ENCODE measurements at regions not wholly inside any gene's neighbourhood (a gene's known extent, or its start where the extent isn't known, plus 50 kb on each side); places are given as distances from the start of the nearest gene placed in this dataset.
A peak's percentile ranks its signal among the peaks of the same experiment; 100 is the strongest.

DNA sequence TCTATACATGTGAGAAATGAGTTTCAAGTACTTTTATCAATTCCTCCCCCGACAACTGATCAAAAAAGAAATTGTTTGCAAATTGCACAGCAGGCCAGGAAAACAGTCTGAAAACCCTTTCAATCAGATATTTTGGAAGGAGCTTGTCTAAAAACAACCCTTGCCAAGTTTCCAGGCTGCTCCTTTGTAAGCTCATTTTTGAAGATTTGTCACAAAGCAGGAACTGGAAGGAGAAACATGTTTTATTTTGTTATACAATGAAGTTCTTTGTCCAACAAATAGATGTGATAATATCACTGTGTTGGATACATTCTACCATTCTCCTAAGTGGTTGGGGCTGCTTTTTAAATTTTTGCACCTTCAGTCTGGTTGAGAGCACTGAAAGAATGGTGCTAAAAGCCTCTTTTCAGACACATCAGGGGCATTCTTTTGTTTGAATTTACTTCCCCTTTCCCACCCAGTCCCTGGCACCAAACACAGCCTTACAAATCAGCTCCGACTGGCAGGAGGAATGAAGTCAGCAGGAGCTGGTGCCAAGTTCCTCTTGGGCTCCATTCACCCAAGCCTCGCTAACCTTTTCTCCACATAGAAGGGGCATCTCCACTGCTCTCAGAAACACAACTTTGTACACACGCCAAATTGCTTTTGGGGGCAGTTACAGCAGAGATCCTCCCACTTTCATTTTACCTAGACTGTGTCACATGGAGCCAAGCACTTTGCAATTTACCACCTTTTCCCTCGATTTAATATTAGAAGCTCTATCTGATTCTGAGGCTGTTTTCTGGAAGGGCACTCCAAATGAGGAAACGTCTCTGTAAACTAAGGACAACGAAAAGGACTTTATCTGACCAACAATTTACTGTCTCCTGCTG lies 88.0 kb downstream of the C1D start:
- DNase-seq (ENCODE audit: low read depth), result no peak

DNA sequence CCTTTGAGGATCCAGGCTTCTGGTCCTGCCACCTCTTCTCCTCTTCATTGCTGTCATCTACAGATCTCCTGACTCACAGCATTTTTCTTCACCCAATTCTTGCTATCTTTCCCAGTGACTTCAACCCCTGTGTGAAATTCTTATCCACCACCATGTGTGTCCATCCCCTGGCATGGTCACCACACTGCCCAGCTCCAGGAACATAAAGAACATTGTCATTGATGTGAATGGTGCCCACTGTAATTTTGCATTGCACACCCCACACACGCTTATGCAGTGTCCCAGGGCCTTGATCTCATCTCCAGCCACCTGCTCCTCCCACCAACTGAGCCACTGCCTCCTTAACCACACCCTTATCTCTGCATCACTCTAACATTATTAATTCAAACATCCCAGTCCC lies 85.3 kb downstream of the C1D start:
- no peak for DNase-seq (ENCODE audit: low read depth)

DNA sequence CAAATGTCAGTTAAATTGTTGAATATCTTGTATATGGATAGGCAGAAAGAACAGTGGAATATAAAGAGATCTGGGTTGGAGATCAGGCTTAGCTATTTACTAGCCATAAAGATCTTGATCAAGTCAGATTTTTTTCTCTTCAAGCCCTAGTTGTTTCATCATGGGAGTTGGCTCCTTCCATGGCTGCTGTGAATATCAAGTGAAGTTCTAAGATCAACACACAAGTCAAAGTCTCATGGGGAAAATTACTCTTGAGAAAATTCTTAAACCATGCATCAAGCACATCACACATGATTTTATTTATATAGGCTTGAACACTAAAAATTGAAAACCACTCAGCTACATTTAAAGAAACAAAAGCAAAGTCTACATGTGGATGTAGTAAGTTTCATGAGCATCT lies 79.8 kb downstream of the C1D start:
- no peak for DNase-seq (ENCODE audit: low read depth)

DNA sequence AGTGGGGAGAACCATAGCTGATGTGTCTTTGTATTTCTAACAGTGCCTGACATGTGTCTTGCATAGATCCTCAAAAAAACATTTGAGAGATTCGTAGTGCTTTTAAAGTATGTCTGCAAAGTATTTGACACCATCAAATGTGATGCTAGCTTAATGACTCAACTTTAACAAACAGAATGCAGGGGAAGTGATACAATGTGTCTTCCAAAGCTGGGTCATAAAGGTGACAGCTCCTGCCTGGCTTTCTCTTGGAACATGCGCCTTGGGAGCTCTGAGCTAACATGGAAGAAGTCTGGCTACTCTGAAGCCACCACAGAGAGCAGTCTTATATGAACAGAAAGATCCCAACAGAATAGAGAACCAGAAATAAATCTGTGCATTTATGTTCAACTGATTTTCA lies 78.2 kb downstream of the C1D start:
- no peak for DNase-seq (ENCODE audit: low read depth)

DNA sequence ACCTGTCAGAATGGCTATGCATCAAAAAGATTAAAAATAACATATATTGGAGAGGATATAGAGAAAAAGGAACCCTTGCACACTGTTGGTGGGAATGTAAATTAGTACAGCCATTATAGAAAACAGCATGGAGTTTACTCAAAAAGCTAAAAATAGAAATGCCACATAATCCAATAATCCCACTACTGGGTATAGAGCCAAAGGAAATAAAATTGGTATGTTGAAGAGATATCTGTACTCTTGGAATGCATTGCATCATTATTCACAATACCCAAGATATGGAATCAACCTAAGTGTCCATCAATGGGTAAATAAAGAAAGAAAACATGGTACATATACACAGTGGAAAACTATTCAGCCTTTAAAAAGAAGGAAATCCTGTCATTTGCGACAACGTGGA lies 77.2 kb downstream of the C1D start:
- peak; percentile 12 for DNase-seq (ENCODE audit: low read depth)

DNA sequence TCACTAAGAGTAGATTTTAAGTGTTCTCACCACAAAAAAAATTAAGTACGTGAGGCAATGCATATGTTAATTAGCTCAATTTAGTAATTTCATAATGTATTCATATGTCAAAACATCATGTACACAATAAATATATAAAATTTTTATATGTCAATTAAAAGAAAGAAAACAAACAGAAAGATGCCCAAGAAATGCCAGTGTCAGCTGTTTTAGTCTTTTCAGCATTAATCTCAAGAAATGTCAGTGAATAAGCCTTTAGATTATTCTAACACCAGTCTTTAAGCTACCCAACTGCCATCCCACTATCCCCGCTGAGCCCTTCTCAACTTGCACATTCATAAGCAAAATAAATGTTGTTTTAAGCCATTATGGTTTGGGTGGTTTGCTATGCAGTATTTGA lies 76.5 kb downstream of the C1D start:
- no peak for DNase-seq (ENCODE audit: low read depth)
